GM19372 (cell line): ENCODE measurements at regions not wholly inside any gene's neighbourhood (a gene's known extent, or its start where the extent isn't known, plus 50 kb on each side); places are given as distances from the start of the nearest gene placed in this dataset.

Experiments used
- ATAC-seq: cut with Tn5 transposase; IDR thresholded peaks from one replicate; pipeline ENCODE4 v1.9.1; 2021; ENCODE audit warnings: mild to moderate bottlenecking, low read depth, moderate library complexity; ENCODE audit not compliant: unreplicated experiment

DNA sequence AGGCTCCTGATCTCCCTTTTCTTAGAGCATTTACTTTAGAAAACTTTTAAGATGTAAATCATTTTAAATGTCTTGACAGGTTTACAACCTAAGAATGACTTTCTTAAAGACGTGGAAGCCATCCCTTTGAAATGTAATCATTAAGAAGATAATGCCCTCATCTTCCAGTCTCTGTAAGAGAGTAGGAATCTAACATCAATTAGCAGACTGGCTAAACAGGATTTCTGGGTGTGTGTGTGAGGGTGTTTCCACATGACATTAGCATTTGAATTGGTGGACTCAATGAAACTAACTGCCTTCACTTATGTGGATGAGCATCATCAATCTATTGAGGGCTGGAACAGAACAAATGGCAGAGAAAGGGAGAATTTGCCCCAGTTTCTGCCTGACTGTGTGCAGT, 329.5 kb downstream of the RPL10L start:
- no peak for ATAC-seq

DNA sequence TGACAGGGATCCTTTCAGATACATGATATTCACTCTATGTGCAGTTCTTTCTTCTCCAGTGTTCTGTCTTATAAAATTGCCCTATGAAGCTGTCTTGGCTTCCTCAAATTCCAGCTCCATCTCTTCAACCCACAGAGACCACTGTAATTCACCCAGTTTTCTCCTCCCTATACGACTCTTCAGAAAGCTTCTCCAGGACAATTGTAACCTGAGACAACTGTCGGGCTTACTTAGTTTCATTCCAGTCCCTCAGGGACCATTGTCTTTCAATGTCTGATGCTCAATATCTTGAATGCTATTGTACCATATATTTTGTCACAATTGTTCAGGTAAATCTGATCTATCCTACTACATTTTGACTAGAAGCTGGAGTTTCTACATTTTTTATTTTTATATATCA, 345.3 kb downstream of the RPL10L start:
- no peak for ATAC-seq

DNA sequence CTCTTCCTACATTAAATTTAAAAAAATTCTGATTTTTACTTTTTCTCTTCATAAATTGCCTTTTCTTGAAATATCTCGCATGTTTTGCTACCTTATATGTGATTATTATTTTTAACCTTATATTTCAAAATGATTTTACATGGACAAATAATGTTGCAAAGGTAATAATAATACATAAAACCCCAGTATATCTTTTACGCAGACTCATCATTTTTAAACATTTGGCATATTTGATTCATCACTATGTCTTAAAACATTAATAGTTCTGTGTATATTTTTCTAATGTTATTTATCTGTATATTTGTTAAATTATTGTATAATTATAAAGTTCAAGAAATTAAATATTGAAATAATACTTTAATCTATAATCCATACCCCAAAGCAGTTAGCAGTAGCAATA, 350.8 kb downstream of the RPL10L start:
- no peak for ATAC-seq

DNA sequence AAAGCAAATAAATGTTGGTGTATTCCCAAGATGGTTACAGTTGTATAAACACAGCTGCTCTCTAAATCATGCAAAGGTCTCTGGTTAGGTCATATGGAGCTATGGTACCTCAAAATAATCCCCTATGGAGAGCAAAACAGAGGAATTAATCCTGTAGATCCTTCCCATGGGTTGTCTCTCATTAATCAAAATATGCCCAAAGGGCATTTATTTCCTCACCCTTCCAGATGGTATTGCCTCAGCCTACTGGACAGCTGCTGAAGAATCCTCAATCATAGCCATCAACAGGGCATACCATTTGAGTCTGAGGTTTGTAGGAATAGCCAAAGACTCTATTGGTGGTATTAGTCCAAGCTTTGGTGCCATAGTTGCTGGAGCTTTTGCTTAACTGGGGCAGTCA, 360.9 kb downstream of the RPL10L start:
- ATAC-seq = no peak

DNA sequence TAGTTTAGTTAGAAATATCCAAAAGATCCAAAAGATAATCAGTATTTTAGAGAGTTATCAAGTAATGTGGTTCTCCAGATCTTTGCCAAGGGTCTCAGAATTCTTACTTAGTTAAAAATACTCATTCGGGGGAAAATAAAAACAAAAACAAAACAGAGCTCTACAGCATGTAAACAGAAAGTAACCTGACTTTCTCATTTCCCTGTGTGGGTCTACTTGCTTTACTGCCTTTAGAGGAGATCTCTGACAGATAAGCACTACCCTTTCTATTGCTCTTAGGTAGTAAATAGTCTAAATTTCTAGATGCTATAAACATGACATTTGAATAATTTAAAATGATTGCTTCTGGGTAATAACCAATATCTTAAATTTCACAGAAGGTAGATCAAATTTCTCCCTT, 371.8 kb downstream of the RPL10L start:
- ATAC-seq = no peak

DNA sequence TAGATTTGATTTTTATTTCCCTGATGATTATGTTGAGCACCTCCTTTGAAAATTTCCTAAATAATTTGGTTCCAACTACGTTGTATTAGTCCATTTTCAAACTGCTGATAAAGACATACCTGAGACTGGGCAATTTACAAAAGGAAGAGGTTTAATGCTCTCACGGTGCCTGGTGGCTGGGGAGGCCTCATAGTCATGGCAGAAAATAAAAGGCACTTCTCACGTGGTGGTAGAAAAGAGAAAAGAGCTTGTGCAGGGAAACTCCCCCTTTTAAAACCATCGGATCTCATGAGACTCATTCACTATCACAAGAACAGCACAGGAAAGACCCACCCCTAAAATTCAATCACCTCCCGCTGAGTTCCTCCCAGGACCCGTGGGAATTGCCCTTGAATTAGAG, 372.3 kb downstream of the RPL10L start:
- ATAC-seq = no peak

DNA sequence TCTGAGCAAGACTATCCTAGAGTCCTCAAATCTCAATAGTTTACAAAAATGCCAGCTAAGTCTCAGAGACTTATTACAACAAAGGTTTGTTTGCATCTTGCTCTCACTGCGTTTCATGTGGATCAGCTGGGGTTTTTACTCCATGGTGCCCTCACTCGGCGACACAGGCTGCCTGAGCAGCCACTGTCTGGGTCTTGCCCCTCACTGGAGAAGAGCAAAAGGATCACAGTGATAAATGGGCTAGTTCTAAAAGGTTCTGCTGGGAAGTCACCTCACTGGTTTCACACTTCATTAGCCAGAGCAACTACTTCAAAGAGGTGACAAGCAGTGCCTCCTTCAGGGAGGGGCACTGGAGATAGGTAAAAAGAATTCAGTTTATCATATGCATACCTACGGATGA, 392.0 kb downstream of the RPL10L start:
- ATAC-seq = no peak

DNA sequence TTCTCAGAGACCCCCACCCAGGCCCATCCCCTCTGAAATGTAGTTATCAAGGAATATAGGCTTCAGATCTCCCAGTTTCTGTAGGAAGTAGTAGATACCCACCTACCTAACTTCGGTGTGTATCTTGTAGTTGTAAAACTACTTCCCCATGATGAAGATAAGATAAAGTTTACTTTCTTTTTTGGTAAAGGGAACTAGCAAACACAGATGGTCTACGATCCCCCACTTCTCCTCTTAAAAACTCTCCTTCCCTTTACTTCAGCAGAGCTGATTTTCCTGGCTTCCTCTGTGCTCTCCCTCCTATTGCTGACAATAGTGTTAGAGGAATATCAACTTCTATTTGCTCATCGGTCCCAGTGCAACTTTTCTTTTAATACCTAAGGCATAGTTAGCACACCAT, 395.2 kb downstream of the RPL10L start:
- no peak for ATAC-seq

DNA sequence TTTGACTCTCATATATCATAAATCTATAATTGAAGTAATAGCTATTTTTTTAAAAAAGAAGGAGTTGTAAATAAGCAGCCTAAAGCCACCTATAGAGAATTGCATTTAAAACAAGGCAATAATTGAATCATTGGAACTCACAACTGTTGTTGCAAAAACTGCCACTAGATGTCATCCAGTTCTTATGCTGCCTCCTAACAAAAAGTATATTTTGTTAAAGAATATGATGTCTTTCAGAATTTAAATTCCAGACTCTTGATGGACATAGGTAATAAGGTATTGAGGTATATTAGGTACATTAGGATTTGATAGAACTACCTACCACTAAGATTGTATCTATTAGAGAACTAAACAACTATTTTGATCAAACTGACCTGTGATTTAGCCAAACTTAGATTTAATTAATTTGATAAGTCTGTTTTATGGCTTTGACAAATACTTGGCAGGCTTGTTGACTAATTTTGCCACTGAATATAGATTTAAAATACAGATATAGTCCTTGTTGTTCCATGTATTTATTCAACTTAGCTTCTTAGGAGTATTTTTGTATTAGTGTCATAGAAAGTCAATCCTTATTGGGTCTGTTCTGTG, 401.4 kb downstream of the RPL10L start:
- no peak for ATAC-seq

DNA sequence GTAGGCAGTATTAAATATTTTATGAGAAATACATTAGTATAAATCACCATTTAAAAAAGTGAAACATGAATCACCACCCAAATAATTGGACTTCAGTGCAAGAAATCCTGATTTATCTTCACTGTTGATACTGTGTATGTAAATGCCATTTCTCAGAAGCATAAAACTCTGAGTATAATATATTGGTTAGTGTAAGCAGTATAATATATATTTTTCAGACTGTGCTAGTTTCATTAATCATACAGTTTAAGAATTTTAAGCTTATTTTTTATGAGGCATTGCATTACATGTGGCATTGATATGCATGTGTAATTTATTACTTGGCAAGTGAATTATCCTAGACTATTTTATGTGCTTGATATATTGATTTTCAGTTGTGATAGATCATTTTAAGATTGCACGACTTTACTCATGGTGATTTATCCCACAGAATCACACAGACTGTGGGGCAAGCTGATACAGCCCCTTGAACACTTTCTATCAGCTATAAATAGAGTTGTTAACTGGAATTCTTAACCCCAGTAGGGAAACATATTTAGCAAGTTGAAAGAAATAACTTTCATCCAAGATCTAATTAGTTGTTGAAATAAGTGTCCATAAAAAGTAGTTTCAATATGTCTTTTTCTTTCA, 403.5 kb downstream of the RPL10L start:
- ATAC-seq = no peak

DNA sequence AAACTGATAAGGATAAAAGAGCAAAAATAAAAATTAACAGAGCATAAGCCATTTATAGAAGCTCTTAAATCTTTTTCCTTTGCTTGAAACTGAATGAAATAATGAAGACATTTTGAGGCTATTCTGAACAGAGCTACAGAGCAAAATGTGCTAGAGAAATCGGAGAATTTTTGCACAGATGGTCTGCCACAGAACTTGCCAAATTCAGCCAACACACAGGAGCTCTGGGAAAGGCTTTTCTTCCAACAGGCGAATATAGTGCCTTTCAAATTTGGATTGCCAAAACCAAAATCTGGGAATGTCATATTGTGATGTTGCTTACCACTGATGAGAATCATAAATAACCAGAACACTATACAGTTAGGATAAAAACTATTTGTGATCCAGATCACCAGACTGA, 406.3 kb downstream of the RPL10L start:
- no peak for ATAC-seq

DNA sequence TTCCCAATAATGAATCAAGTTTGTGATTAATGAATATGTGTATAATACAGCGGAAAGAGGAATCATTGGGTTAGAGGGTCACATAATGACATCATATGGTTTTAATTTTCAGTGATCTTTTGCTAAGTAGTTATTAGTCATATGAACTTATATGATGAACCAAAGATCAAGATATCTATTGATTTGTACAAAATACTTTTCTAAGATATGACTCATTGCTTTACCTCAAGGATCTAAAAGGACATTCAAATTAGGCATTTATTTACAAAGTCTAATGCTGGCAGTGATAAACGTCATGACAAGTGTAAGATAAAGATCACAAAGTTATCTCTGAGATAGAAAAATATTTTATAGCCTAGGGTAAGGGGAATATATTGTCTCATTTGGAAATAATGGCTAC, 417.8 kb downstream of the RPL10L start:
- ATAC-seq = no peak

DNA sequence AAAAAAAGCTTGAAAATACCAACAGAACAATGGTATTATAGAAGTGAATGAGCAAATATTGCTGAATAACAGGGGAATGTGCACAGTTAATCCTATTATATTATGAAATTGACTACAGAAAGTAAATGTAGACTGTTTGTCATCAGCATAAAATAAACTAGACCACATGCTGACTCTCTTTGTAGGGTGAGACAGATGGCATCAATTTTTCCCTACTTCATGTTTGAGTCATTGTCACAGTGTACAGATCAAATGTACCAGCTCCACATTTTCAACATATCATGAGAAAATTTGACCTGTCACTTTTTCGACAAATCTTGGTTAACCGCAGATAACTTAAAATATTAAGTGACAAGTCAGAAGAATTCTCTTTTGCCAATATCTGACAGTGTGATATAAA, 421.0 kb downstream of the RPL10L start:
- ATAC-seq = no peak

DNA sequence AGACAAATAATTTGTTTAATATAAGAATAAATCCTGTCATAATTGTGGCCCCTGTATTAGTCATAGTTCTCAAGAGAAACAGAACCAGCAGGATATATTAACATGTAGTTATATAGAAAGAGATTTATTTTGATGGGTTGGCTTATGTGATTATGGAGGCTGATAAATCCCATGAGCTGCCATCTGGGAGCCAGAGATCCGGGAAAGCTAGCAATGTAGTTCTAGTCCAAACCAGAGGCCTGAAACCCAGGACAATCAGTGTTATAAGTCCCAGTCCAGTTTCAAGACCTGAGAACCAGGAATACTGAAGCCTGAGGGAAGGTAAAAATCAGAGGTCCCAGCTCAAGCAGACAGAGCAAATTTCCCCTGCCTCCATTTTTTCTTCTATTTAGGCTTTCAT, 435.8 kb downstream of the RPL10L start:
- ATAC-seq = no peak

DNA sequence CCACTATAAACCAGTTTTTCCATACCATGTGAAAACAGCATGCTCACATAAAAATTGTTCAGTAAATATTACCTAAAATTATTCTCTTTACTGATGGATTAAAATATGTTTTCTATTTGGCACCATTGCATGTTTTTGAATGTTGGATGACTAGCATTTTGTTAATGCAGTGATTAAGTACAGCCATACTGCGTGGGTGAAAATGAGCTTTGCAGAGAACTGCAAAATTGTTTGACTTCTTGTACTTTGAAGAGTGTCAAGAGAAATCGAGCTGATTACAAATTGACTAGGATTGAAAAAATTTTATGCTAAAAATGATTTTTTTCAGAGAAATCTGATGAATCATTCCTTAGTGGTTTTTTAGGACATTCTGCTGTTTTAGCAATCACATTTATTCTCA, 452.9 kb downstream of the RPL10L start:
- no peak for ATAC-seq

DNA sequence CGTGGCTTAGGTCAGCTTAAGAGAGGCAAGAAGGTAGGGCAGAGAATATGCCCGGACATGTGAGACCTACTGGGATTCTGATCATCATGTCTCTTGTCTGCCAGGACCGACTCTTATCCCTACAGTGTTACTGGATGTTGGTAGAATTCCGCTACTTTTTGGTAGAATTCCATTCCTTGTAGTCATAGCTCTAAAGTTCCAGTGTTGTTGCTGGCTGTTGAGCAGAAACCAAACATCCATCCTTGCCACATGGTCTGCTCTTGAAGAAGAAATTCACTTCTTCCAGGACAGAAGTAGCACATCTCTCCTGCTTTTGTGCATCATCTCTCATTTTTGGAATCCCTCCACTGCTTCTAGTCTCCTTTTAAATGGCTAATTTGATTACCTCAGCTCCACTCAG, 453.7 kb downstream of the RPL10L start:
- ATAC-seq = no peak
